Posterior cingulate gyrus (tissue), 11 donors: ENCODE measurements at regions not wholly inside any gene's neighbourhood (a gene's known extent, or its start where the extent isn't known, plus 50 kb on each side); places are given as distances from the start of the nearest gene placed in this dataset.
"Not testable (repeated sequence)": the region's sequence is repeated elsewhere in the genome, so short reads cannot be mapped to it uniquely, and the experiment has no call there.

Source experiments
- DNase-seq, 10 donors: peaks; one replicate each; pipeline versions ENCODE4 v3.0.0 to v3.0.0-alpha.2; 2020 to 2021; ENCODE audit warnings: mixed read lengths in 3 of 10
- intact Hi-C: fragments of 100-400 bp; cut with DNase I; formaldehyde crosslinking; loops from one replicate; pipeline ENCODE4 v1.15.1; 2023

DNA sequence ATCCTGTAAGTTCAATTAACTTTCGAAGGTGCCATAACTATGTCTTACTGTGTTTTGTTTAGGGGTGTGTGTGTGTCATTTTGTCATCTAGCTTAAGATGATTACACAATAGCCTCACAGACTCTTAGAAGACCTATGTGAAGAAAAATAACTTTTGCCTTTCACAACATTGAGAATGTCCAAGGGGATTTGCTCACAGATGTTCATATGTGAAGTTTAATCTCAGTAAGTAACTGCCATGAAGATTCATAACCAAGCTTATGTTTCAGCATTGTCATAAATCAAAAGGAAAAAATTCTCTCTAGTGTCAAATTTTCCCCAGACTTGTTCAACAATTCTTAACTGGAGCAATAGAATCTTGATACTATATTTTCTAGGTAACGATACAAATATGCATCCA is 226.1 kb upstream of the PRKD1 start:
- intact Hi-C loops = no loop called here
- no peak for DNase-seq

DNA sequence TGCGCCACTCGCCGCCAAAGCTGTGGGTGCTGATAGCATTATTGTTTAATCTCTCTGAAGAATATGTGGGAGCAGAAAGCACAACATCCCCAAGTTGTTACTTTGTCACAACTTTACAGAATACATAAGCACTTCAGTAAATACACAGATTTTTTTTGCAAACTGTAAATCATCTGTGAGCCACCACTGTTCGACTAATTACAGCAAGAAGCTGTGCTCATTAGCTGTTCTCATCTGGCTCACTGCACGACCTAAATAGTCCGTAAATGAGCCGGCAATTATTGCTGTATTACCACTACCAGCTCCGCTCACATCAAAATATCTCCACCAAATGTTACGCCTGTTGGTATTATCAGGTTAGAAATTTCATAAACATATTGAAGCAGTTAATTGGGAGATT is 228.9 kb upstream of the PRKD1 start:
- intact Hi-C loops = no loop called here
- DNase-seq = peak in 1 of 10 donors; percentile 20

DNA sequence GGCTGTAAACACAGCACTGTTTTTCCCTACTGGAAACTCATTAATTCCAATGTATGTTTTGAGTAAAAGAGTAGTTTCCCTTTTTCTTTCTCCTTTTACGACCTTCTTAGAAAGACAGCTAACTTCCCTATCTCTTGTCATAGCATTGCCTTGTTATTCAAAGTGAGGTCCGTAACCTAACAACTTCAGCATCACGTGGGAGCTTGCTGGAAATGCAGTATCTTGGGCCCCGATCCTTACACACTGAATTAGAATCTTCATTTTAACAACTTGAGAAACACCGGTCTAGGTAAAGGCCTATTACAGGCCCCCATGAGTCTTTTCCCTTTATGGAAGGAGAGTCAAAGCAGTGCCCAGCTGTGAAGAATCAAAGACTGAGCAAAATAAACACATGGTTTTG is 230.7 kb upstream of the PRKD1 start:
- DNase-seq = no peak
- intact Hi-C loops = no loop called here

DNA sequence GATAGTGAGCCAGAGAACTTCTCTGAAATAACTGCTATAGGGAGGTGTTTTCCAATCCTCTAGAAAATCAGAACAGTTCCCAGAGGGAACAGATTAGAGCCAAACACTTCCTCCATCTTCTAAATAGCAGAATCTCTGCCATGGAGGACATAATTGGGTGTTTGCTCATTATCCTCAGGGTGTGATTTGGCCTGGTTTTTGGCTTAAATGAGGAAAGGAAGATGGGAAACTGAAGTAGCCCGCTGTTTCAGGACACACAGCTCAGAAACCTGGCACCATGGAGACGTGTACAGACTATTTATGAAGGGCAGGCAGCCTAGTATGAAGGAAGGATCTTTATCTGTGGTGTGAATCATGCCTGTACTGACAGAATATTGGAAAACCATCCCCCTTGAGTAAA is 231.7 kb upstream of the PRKD1 start:
- peak in 1 of 10 donors; percentile 43 for DNase-seq
- intact Hi-C loops = no loop called here

DNA sequence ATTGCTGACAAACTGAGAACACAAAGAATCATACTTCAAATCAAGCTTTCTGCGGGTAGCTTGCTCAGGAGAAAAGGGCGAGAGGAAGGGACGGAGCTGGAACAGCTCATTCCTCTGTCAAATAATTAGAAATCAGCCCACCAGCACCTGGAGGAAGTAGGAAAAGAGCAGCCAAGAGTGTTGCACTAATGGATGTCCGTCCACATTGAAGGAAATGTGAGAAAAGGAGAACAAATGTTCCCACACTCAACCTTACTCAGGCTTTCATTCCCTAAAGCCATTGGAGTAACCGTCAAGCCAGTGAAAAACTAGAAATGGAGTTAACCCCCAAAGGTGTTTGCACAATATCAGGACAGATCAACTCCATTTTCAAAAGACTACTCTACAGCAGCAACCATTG is 233.0 kb upstream of the PRKD1 start:
- intact Hi-C loops = no loop called here
- DNase-seq = no peak

DNA sequence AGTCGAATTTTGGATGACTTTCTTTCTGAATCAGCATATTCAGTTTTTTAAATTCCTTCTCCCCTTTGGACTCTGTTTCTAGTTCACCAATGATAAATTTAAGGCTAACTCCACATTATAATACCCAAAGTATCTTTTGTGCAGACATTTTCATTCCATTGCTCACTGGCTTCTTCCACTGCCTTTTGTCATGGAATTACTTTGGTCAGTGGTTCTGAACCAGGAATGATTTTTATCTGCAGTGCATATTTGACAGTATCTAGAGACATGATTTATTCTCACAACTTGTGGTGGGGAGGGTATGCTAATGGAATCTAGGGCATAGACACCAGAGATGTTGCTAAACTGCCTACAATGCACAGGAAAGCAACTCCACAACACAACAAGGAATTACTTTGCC is 234.4 kb upstream of the PRKD1 start:
- no peak for DNase-seq
- intact Hi-C loops = no loop called here

DNA sequence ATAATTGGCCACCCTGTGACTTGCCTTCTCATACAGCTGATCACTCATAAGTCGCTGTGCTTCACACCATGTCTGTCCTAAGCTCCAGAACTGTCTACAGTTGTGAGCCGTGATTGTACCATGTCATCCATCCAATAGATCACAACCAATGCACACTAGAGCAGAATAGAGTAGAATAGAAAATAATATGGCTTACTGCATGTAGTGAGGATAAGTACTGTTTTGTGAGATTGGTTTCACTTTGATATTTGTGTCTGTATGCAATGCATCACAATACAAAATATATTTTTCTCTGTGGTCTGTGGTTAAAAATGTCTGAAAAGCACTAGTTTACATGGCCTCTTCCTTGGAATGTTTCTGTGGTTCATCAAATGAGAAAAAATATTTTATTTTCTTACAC is 237.6 kb upstream of the PRKD1 start:
- no peak for DNase-seq
- intact Hi-C loops = no loop called here

DNA sequence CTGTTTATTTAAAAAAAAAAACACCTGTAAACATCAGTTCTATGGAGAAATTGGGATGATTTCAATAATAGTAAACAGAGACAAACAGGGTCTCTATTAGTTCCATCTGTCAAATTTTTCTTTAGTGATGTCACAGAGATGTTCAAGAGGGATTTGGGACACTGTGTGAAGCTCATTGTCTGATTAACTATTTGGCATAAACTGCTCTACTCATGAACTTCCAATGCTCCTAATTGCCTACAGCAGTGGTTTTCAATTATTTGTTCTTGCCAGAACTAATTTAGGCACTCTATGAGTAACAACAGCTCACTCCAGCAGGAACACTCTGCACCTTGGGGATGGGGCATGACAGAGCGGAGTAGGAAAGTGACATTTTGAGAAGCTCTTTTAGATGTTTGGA is 250.1 kb upstream of the PRKD1 start:
- intact Hi-C loops = no loop called here
- DNase-seq = no peak

DNA sequence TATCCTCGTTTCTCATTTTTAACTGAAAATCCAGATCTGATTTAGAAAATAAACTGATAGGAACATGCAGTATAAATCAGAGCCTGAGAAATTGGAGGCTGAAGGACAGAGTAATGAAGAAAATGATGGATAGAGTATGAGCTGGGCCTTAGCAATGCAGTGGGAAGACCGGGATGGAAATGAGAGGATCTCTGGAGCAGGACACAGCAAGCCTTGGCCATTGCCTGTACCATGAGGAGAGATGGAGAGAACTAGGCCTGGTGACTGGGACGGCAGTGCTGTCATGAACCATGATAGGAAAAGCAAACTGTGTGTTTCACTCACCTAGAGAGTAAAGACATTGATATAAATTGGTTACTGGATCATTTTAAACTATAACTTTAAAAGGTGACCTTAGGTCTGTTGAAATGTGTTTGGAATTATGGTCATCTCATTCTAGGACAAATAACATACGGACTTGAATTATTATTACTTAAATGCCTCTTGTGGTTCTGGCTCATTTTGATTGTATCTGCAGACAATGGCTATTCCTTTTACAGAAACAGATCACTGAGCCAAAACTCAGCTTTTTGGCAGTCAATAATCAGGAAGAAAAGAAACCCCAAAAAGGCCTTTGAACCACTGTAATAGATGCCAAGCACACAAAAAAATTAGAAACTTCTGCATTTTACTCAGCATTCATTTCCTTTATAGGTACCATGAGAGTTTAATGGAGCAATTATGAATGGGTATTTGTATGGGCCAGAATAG is 251.9 kb upstream of the PRKD1 start:
- DNase-seq = no peak

DNA sequence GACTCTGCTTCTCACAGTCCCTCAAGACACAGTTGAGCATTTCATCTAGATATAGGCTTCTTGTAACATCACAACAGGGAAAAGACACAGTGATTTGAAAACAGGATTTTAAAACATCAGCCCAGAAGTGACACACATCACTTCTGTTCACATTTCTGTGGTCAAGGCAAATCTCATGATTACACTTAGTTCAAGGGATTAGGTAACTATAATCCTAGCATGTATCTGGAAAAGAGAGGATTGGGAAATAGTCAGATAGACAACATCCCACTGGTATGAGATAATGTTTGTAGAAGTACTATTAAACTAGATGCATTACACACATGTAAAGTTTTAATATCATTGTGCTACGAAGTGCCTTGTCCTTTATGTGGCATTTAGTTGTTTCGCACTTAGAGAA is 252.6 kb upstream of the PRKD1 start:
- no peak for DNase-seq
- intact Hi-C loops = no loop called here

More for the DNA sequence above, 251.9 kb upstream of the PRKD1 start:
- intact Hi-C loops = no loop called here

DNA sequence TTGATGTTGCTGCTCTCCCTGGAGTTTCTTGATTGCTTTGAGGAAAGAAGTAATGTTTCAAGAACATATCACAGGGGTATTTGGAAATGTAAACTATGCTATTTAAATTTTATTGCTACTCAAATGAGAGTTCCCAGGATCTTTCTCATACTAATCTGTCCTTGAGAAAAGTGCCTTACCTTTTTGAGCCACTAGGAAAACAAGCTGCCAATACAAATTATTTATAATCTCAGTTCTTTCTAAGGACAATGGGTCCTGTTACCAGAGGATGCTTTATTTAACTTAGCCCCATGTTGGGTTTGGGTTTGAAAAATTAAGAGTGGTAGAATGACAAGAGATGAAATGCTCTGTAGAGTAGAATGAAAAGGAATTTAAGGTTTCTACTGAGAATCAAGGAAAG is 258.2 kb upstream of the PRKD1 start:
- intact Hi-C loops = no loop called here
- no peak for DNase-seq

DNA sequence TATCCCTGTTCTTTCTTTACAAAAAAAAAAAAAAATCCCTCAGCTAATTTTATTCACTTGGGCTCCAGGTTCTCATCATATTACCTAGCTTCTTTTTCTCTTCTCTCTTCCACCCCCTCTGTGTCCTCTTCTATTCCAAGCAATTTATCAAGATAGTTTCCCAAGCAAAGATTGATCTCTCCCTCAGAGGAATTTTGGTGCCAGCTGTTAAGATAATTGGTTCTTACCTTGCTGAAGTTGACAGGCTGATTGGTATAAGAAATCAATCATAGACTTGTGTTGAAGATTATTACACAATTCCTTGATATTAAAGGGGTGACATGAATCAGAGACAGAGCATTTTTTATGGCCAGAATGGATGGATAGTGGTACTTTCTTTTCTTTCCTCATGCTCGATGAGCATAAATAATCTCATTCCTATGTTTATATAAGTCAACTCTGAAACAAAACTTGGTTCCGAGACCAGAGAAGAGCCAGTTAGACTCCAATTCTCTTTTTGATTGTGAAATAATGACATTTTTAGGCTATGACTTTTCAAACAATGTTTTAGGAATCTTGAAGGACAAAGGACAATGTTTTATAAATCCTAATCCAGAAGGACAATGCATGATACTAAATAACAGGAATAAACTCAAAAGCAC is 264.1 kb upstream of the PRKD1 start:
- intact Hi-C loops = no loop called here
- no peak for DNase-seq

DNA sequence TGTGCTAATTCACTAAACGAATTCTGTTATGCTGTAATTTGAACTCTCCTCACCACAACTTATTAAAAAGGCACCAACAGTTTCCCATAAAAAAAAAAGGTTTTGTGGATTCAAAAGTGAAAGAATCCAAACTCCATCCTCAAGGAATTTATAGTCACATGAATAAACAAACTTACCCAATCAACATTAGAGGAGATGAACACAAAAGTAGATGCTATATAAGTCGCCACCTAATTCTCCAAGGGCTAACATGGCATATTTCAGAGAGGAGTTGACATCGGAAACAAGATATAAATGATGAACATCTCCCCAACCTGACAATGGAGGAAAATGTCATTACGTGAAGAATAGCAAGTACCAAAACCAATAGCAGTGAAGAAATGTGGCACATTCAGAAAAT is 265.5 kb upstream of the PRKD1 start:
- intact Hi-C loops = no loop called here
- no peak for DNase-seq

DNA sequence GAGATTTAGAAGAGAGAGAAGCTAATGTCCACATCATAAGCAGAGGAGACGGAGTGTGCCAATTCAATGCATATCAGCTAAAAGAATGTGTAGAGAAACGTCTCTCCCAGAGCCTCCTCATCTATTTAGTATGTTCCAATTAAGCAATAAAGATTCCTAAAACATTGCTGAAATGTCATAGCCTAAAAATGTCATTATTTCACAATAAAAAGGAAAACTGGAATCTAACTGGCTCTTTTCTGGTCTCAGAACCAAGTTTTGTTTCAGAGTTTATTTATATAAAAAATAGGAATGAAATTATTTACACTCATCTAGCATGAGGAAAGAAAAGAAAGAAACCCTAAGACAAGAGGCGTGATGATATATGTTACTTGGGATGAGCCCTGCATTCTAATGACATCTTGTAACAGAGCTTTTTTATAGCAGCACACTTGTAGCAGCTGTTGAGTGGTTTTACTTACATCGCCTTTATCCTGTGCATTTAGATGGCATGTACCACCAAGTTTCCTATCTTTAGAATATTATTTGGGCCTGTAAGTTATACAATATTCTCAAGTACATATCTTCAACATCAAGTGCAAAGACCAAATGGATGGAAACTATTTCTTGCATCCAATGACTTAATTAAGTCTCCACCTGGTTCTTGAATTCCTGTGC is 266.3 kb upstream of the PRKD1 start:
- DNase-seq = no peak
- intact Hi-C loops = no loop called here

DNA sequence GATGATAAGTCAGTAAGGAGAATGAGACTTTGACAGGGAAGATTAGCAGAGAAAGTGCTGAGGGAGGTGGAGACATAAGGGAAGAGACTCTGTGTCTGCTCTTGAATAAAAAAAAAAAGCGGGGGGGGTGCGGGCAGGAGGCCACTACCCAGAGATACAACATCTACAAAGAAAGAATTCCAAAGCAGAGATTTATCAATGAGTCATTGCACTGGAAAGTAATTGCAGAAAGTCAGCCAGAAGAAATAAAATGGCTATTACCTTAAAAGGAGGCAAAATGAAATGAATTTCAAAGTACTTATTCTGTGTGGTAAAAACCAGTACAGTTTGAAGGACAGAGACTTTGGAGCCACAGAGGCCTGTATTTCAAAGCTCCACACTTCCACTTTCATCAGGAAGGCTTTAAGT is 267.1 kb upstream of the PRKD1 start:
- intact Hi-C loops = no loop called here
- DNase-seq = no peak

DNA sequence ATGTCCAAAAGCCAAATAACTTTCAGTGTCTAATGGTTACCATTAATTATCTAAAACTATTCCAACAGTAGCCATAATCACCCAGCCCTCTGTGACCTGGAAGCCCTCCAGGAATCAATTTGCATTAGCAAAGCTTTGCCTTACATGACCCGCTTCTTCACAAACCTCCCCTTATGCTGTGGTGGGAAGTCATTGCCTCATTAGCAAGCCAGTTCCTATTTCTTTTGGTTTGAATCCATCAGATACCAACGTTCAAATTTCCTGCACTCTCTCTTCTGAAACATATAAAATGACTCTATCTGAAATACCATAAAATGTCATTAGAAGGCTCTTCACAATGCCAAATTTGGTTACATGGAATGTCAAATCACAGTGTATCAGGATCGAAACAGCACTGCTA is 268.3 kb upstream of the PRKD1 start:
- DNase-seq = peak in 1 of 10 donors; percentile 9
- intact Hi-C loops = no loop called here

DNA sequence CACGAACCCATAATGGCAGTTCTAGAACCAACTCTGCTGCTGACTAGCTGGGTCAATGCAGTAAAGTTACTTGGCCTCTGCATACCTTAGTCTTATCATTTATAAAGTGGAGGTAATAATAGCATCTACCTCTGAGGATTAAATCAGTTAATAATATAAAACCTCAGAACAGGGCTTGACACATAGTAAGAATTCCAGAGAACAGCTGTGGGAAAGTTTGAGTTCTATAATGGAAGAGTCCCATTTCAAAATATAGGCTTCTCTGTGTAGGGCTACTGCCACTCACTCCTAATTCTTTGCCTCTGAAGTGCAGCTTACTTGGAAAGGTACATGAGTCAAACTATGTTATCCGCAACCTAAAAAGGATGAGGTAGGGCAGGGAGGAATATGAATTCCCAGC is 269.2 kb upstream of the PRKD1 start:
- intact Hi-C loops = no loop called here

DNA sequence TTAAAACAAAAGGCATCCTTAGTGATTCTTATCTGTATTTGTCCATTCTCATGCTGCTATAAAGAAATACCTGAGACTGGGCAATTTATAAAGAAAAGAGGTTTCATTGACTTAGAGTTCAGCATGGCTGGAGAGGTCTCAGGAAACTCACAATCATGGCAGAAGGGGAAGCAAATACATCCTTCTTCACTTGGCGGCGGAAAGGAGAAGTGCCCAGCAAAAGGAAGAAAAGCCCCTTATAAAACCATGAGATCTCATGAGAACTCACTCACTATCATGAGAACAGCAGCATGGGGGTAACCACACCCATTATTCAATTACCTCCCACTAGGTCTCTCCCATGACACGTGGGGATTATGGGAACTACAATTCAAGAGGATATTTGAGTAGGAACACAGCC is 271.1 kb upstream of the PRKD1 start:
- intact Hi-C loops, DNase-seq: not testable (repeated sequence)

More for the DNA sequence above, 269.2 kb upstream of the PRKD1 start:
- no peak for DNase-seq

DNA sequence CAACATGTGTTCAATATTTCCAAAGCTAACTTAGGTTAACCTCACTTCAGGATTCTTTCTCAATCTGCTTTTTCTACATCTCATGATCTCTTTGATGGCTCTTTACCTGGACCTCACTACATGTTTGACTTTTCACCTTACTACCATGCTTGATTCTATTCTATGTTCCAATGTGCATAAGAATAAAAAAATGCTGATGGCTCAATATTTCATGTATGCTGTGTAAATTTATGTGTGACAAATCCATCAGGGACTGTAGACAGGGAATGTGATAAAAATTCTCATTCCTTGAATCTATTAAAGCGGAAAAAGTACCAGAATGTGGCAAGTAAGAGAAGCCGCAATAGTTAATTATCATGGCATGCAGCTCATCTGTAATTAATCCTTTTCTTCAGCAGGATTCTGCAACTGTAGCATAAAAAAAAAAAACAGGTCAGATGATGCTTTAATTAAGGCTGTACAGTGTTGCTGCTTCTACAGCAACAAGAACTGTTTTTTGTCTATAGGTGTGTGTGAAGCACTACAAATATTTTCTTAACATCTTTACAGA is 276.9 kb upstream of the PRKD1 start:
- no peak for DNase-seq

DNA sequence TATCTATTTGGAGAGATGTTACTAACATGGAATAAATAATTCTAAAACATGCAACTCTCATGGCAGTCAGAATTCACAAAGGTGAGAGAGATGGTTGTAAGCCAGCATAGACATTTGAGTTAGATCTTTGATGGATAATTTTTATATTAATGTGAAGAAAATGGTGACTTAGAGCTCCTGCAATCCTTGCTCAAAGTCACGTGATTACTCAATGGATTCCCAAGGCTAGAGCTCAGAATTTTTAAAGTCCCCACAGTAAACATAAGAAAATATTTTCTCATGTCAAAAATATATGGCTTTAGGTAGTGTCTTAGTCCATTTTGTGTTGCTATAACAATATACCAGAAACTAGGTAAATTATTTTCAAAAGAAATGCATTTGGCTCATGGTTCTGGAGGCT is 281.5 kb upstream of the PRKD1 start:
- DNase-seq = no peak
- intact Hi-C loops = no loop called here

More for the DNA sequence above, 276.9 kb upstream of the PRKD1 start:
- intact Hi-C loops = no loop called here

DNA sequence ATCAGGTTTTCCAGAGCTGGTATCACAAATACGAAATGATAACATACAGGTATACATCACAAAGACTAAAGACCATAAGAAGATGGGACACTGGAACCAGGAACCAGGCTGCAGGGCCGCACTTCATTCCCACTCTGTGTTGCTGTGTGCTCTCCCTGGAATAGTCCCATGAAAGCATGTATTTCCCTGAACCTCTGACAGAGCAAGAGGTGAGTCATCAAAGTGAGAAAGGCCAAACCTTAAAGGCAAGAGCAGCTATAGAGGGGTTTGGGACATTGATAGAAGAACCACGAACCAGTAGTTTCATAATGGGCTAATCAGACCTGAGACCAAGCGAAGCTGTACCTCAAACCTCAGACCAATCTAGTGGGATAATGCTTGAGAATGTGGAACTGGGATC is 283.0 kb upstream of the PRKD1 start:
- intact Hi-C loops = loop anchor here (5.0 to 10.0 kb wide), 2 partner anchors 206 to 663 kb away; no protein-coding TSS in a partner anchor

More for the DNA sequence above, 283.0 kb upstream of the PRKD1 start:
- DNase-seq = no peak
